ENCODE measurements at regions not wholly inside any gene's neighbourhood (a gene's known extent, or its start where the extent isn't known, plus 50 kb on each side); places are given as distances from the start of the nearest gene placed in this dataset.

DNA sequence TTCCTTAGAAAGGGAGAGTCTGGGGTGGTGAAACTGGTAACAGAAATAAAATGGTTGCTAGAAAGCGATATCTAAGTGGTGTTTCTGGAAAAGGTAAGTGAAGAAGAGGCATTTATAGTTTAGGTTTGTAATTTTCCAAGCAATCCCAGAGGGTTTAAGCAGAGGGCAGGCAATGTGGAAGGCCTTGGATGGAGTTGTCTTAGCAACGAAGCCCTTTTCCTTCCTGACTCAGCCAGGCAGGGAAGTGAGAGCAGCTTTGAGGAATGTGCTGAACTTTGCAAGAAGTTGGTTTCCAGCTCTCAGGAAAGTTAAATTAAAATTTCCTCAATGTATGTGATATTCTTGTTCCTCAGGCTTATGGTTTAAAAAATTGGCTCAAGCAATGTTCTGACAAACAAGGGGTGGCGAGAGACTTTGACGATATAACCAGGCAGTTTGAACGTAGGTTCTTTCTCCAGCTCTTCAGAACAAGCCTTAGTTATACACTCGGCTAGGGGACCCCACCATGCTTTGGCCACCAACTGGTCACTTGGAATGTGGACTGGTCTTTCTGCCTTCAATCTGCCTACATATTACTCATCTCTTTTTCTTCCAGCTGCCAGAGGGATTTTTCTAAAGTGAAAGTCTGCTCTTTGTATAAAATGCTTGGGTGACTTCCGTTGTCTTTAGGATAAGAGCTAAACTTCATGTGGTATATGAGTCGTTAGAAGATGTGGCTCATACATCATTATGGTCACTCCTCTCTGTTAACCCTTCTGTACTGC is 66.9 kb upstream of the SLC25A13 start (continued):
- TF ChIP-seq, protein P1, sequence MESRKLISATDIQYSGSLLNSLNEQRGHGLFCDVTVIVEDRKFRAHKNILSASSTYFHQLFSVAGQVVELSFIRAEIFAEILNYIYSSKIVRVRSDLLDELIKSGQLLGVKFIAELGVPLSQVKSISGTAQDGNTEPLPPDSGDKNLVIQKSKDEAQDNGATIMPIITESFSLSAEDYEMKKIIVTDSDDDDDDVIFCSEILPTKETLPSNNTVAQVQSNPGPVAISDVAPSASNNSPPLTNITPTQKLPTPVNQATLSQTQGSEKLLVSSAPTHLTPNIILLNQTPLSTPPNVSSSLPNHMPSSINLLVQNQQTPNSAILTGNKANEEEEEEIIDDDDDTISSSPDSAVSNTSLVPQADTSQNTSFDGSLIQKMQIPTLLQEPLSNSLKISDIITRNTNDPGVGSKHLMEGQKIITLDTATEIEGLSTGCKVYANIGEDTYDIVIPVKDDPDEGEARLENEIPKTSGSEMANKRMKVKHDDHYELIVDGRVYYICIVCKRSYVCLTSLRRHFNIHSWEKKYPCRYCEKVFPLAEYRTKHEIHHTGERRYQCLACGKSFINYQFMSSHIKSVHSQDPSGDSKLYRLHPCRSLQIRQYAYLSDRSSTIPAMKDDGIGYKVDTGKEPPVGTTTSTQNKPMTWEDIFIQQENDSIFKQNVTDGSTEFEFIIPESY (IDR thresholded peaks at IDR 0.05; ENCODE audit: extremely low read depth, insufficient replicate concordance, low read length), result no peak

DNA sequence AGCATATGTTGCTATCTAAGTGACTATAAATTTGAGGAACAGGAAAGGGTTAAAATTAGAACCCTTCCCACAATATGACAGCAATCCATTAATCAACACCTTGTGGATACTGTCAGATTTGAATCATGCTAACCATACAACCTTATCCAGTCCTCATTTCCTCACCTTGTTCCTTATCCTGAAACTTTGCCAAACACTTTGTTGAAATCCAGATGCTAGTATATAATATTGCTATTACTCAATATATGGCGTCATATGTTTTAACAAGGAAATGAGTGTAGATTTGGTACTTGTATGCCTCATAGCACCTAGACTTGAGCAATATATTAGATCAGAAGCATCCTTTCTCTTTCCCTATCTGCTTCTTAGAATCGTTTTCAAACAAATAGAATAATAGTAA is 66.3 kb upstream of the SLC25A13 start:
- no peak overlapping the region for H3K4me2 ChIP-seq (ENCODE audit: low read length)
- no peaks in the 10 kb centered on the region for H3K9me2 ChIP-seq (ENCODE audit: insufficient read depth)
- TF ChIP-seq RAD21 (IDR thresholded peaks at IDR 0.05; ENCODE audit: low read depth), result no peak
- no peak for TF ChIP-seq SRF (IDR thresholded peaks at IDR 0.05; ENCODE audit: low read depth)
- TF ChIP-seq ZNF274 (IDR thresholded peaks at IDR 0.05; ENCODE audit: low read depth, low read length), result no peak
- TF ChIP-seq, protein P1 (IDR thresholded peaks at IDR 0.05; ENCODE audit: extremely low read depth, insufficient replicate concordance, low read length), result no peak
- ChIA-PET RAD21 (ENCODE audit: low non-redundant PET in 1 of 2, low total read pairs in 2 of 2, uncharacterized antibody in 2 of 2, unreplicated experiment in 2 of 2) (no interaction called here), CTCF (no interaction called here), POLR2A (no interaction called here)
- H3K4me1 ChIP-seq (ENCODE audit: control insufficient read depth in 1 of 2, insufficient read depth in 2 of 2, low read length in 2 of 2), result no peaks in the 10 kb centered on the region
- no peak overlapping the region for H3K9ac ChIP-seq (ENCODE audit: low read length)
- H4K20me1 ChIP-seq (ENCODE audit: insufficient read depth), result no peaks in the 10 kb centered on the region
- H3K27ac ChIP-seq (ENCODE audit: low read depth, low read length), result no peak overlapping the region
- H3K36me3 ChIP-seq (ENCODE audit: control insufficient read depth in 1 of 2, insufficient read depth in 2 of 2, low read length in 2 of 2), result no peaks in the 10 kb centered on the region
- BruUV-seq (replicated peaks), result no TSS peak
- intact Hi-C loops (cut with micrococcal nuclease), result no loop called here
- no peak overlapping the region for H3K4me3 ChIP-seq (replicated peaks in 1 of 2; ENCODE audit: low read depth in 1 of 2, low read length in 2 of 2)
- H3K9me3 ChIP-seq (ENCODE audit: control insufficient read depth in 1 of 2, insufficient read depth in 1 of 2, low read depth in 1 of 2, low read length in 2 of 2), result no peaks in the 10 kb centered on the region
- peaks cover 20% of the 10 kb centered on the region for H3K27me3 ChIP-seq (ENCODE audit: insufficient read depth, low read length)
- no peak for ATAC-seq
- no peak for DNase-seq (ENCODE audit: low read depth, low spot score)
- no peaks in the 10 kb centered on the region for H3K79me2 ChIP-seq (ENCODE audit: insufficient read depth, low read length)
- no peak overlapping the region for H2AFZ ChIP-seq (ENCODE audit: low read depth, low read length, poor library complexity, severe bottlenecking)

All from HCT116 (cell line).